ENCODE measurements at regions not wholly inside any gene's neighbourhood (a gene's known extent, or its start where the extent isn't known, plus 50 kb on each side); places are given as distances from the start of the nearest gene placed in this dataset.

DNA sequence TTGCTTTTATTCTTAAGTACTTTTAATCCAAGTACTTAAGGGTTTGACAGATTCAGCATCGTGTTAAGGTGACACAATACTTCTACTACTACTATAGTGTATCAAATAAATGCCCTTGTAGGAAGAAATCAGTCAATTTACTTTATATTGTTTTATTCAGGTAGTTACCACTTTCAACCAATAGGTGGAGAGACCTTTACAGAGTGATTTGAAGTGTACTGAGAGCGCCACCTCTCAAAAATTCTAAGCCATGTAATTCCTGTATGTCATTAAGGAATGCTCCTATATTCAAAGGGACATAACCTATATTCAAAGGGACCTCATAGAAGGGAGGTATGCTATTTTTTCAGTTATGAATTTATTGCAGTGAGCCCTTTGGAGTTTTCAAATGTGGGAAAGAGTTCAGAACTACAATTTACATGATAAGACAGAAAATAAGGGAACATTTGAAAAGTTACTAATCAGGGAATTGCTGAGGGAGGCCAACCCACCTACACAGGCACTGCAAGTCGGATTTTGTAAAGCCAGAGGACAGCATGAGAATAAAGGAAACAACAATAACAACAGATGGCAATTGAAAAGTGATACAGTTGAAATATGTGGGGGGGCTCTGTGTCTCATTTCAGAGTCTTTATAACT, 955.6 kb downstream of the TBC1D32 start (continued):
- TF ChIP-seq, protein P1, sequence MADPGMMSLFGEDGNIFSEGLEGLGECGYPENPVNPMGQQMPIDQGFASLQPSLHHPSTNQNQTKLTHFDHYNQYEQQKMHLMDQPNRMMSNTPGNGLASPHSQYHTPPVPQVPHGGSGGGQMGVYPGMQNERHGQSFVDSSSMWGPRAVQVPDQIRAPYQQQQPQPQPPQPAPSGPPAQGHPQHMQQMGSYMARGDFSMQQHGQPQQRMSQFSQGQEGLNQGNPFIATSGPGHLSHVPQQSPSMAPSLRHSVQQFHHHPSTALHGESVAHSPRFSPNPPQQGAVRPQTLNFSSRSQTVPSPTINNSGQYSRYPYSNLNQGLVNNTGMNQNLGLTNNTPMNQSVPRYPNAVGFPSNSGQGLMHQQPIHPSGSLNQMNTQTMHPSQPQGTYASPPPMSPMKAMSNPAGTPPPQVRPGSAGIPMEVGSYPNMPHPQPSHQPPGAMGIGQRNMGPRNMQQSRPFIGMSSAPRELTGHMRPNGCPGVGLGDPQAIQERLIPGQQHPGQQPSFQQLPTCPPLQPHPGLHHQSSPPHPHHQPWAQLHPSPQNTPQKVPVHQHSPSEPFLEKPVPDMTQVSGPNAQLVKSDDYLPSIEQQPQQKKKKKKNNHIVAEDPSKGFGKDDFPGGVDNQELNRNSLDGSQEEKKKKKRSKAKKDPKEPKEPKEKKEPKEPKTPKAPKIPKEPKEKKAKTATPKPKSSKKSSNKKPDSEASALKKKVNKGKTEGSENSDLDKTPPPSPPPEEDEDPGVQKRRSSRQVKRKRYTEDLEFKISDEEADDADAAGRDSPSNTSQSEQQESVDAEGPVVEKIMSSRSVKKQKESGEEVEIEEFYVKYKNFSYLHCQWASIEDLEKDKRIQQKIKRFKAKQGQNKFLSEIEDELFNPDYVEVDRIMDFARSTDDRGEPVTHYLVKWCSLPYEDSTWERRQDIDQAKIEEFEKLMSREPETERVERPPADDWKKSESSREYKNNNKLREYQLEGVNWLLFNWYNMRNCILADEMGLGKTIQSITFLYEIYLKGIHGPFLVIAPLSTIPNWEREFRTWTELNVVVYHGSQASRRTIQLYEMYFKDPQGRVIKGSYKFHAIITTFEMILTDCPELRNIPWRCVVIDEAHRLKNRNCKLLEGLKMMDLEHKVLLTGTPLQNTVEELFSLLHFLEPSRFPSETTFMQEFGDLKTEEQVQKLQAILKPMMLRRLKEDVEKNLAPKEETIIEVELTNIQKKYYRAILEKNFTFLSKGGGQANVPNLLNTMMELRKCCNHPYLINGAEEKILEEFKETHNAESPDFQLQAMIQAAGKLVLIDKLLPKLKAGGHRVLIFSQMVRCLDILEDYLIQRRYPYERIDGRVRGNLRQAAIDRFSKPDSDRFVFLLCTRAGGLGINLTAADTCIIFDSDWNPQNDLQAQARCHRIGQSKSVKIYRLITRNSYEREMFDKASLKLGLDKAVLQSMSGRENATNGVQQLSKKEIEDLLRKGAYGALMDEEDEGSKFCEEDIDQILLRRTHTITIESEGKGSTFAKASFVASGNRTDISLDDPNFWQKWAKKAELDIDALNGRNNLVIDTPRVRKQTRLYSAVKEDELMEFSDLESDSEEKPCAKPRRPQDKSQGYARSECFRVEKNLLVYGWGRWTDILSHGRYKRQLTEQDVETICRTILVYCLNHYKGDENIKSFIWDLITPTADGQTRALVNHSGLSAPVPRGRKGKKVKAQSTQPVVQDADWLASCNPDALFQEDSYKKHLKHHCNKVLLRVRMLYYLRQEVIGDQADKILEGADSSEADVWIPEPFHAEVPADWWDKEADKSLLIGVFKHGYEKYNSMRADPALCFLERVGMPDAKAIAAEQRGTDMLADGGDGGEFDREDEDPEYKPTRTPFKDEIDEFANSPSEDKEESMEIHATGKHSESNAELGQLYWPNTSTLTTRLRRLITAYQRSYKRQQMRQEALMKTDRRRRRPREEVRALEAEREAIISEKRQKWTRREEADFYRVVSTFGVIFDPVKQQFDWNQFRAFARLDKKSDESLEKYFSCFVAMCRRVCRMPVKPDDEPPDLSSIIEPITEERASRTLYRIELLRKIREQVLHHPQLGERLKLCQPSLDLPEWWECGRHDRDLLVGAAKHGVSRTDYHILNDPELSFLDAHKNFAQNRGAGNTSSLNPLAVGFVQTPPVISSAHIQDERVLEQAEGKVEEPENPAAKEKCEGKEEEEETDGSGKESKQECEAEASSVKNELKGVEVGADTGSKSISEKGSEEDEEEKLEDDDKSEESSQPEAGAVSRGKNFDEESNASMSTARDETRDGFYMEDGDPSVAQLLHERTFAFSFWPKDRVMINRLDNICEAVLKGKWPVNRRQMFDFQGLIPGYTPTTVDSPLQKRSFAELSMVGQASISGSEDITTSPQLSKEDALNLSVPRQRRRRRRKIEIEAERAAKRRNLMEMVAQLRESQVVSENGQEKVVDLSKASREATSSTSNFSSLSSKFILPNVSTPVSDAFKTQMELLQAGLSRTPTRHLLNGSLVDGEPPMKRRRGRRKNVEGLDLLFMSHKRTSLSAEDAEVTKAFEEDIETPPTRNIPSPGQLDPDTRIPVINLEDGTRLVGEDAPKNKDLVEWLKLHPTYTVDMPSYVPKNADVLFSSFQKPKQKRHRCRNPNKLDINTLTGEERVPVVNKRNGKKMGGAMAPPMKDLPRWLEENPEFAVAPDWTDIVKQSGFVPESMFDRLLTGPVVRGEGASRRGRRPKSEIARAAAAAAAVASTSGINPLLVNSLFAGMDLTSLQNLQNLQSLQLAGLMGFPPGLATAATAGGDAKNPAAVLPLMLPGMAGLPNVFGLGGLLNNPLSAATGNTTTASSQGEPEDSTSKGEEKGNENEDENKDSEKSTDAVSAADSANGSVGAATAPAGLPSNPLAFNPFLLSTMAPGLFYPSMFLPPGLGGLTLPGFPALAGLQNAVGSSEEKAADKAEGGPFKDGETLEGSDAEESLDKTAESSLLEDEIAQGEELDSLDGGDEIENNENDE (IDR thresholded peaks at IDR 0.05; ENCODE audit: insufficient replicate concordance, low read length) = peak; percentile 45
- TF ChIP-seq CBX8 (IDR thresholded peaks at IDR 0.05; ENCODE audit: borderline replicate concordance, low read depth, low read length) = no peak
- TF ChIP-seq SP2 (IDR thresholded peaks at IDR 0.05; ENCODE audit: low read length) = no peak
- TF ChIP-seq, protein P2, sequence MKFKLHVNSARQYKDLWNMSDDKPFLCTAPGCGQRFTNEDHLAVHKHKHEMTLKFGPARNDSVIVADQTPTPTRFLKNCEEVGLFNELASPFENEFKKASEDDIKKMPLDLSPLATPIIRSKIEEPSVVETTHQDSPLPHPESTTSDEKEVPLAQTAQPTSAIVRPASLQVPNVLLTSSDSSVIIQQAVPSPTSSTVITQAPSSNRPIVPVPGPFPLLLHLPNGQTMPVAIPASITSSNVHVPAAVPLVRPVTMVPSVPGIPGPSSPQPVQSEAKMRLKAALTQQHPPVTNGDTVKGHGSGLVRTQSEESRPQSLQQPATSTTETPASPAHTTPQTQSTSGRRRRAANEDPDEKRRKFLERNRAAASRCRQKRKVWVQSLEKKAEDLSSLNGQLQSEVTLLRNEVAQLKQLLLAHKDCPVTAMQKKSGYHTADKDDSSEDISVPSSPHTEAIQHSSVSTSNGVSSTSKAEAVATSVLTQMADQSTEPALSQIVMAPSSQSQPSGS (IDR thresholded peaks at IDR 0.05; ENCODE audit: low read length) = no peak
- TF ChIP-seq GTF2F1 (IDR thresholded peaks at IDR 0.05; ENCODE audit: borderline replicate concordance, low read depth, low read length) = no peak
- TF ChIP-seq TAF1 (IDR thresholded peaks at IDR 0.05; ENCODE audit: low read depth, low read length) = no peak
- TF ChIP-seq RAD21 (IDR thresholded peaks at IDR 0.05 in 1 of 2, conservative IDR thresholded peaks at IDR 0.05 in 1 of 2; ENCODE audit: low read depth in 2 of 2, low read length in 2 of 2) = peak; percentile 76 to 80
- no peak for TF ChIP-seq JUND (IDR thresholded peaks at IDR 0.05; ENCODE audit: low read length)
- no peak for TF ChIP-seq KDM5A (IDR thresholded peaks at IDR 0.05; ENCODE audit: low read length)
